AG08395 (cell line): ENCODE measurements at regions not wholly inside any gene's neighbourhood (a gene's known extent, or its start where the extent isn't known, plus 50 kb on each side); places are given as distances from the start of the nearest gene placed in this dataset.
A peak's percentile ranks its signal among the peaks of the same experiment; 100 is the strongest.
"Not testable (repeated sequence)": the region's sequence is repeated elsewhere in the genome, so short reads cannot be mapped to it uniquely, and the experiment has no call there.

ENCODE experiments used
- DNase-seq: peaks from one replicate; pipeline ENCODE4 v3.0.0; 2012; ENCODE audit warnings: mixed read lengths, low spot score

- peak; percentile 38 for DNase-seq
Observed at GRCh38 chr4:81314897-81315470, 100.0 kb upstream of the PRKG2 start.

- DNase-seq = peak; percentile 69
Observed at GRCh38 chr4:81314196-81314896, 99.3 kb upstream of the PRKG2 start.

- DNase-seq = no peak
Observed at GRCh38 chr4:81307991-81308390, 93.0 kb upstream of the PRKG2 start.

GRCh38 chr4:81304871-81305270 is 89.8 kb upstream of the PRKG2 start:
- no peak for DNase-seq

- not testable (repeated sequence) for DNase-seq
Observed at GRCh38 chr4:81300352-81300751, 85.3 kb upstream of the PRKG2 start.

- no peak for DNase-seq
Observed at GRCh38 chr4:81290813-81291212, 75.8 kb upstream of the PRKG2 start.

GRCh38 chr4:81287101-81287500 is 72.1 kb upstream of the PRKG2 start:
- no peak for DNase-seq

- DNase-seq = no peak
Observed at GRCh38 chr4:81282131-81282530, 67.1 kb upstream of the PRKG2 start.

- DNase-seq = no peak
Observed at GRCh38 chr4:81274460-81274859, 59.4 kb upstream of the PRKG2 start.

GRCh38 chr4:81272671-81273070 is 57.6 kb upstream of the PRKG2 start:
- no peak for DNase-seq
